Right lobe of liver (tissue), 6 donors: ENCODE measurements at regions not wholly inside any gene's neighbourhood (a gene's known extent, or its start where the extent isn't known, plus 50 kb on each side); places are given as distances from the start of the nearest gene placed in this dataset.
"Not testable (repeated sequence)": the region's sequence is repeated elsewhere in the genome, so short reads cannot be mapped to it uniquely, and the experiment has no call there.

Source experiments
- ATAC-seq, 4 donors: fragments of 200-7000 bp; cut with Tn5 transposase; one replicate each; pipeline ENCODE4 v1.9.1; 2020; ENCODE audit warnings: mild to moderate bottlenecking in 4 of 4, moderate library complexity in 4 of 4
- DNase-seq, 3 donors: peaks; one replicate each; pipeline ENCODE4 v3.0.0-alpha.2; 2020
- H3K27ac ChIP-seq, 3 donors: fragments of 200-600 bp; one replicate each; pipeline ENCODE4 v1.8.0; 2022
- H3K27me3 ChIP-seq, 2 donors: fragments of 200-600 bp; one replicate each; pipeline ENCODE4 v1.8.0; 2022
- H3K36me3 ChIP-seq, 4 donors: fragments of 200-600 bp; sonication (generic) in 1 of 4; one replicate each; pipeline versions ENCODE4 v1.5.1 to v1.8.0; 2017 to 2022; ENCODE audit warnings: control low read depth in 1 of 4
- H3K4me1 ChIP-seq, 4 donors: fragments of 200-600 bp; sonication (generic) in 1 of 4; one replicate each; pipeline versions ENCODE4 v1.5.1 to v1.8.0; 2017 to 2022; ENCODE audit warnings: control low read depth in 1 of 4
- H3K4me3 ChIP-seq, 3 donors: fragments of 200-600 bp; one replicate each; pipeline ENCODE4 v1.8.0; 2022
- H3K9me3 ChIP-seq, 4 donors: fragments of 200-600 bp; sonication (generic) in 1 of 4; one replicate each; pipeline versions ENCODE4 v1.5.1 to v1.8.0; 2017 to 2022; ENCODE audit warnings: control low read depth in 1 of 4
- CTCF ChIP-seq, 4 donors: fragments of 200-600 bp in 3 of 4; fragments of 450-650 bp in 1 of 4; IDR thresholded peaks; one replicate each; pipeline versions ENCODE4 v1.5.1 to v1.8.0; 2016 to 2022; ENCODE audit warnings: antibody characterized with exemption in 4 of 4, mild to moderate bottlenecking in 2 of 4
- POLR2A ChIP-seq: fragments of 450-650 bp; IDR thresholded peaks from one replicate; pipeline ENCODE4 v1.6.1; 2017; ENCODE audit warnings: antibody characterized with exemption, mild to moderate bottlenecking
- WGBS: methylation state at CpG from one replicate; pipeline ENCODE4 v1.1.6; 2018; ENCODE audit warnings: low coverage, low lambda C conversion rate; ENCODE audit not compliant: insufficient coverage; ENCODE audit errors: missing lambda C conversion rate; 5-methylcytosine and 5-hydroxymethylcytosine counted together
- intact Hi-C, 2 donors: fragments of 100-400 bp; cut with DNase I; formaldehyde crosslinking; loops; one replicate each; pipeline versions ENCODE4 v1.11.2 to v1.14.1; 2022
- donor health status: DM: no; HTN: yes; CAD: no.
- donor health status: DM: no; HTN: no; CAD: no.
- donor health status: DM: no; HTN: no; CAD: no.
- donor health status: DM: no; HTN: yes; CAD: no.
- donor health status: DM: no; HTN: yes; CAD: no.

- intact Hi-C loops, result no loop called here
Observed at GRCh38 chr10:37456456-37456855, 331.1 kb downstream of the ANKRD30A start.

GRCh38 chr10:37448161-37448560 is 322.8 kb downstream of the ANKRD30A start:
- Histone ChIP-seq H3K4me1 (no peaks in the 10 kb centered on the region), H3K4me3 (no peak overlapping the region), H3K9me3 (no peaks in the 10 kb centered on the region), H3K36me3 (no peaks in the 10 kb centered on the region), H3K27me3 (no peaks in the 10 kb centered on the region), H3K27ac (no peak overlapping the region)
- WGBS, result 22% methylated on average over 3 of the region's 5 CpGs
- intact Hi-C loops, result no loop called here
- TF ChIP-seq CTCF (IDR thresholded peaks at IDR 0.05) (no peak), POLR2A (no peak)
- DNase-seq (no peak), ATAC-seq (no peak)

More at GRCh38 chr10:37456456-37456855, 331.1 kb downstream of the ANKRD30A start:
- Histone ChIP-seq H3K36me3 (no peaks in the 10 kb centered on the region), H3K4me1 (no peaks in the 10 kb centered on the region), H3K27ac (no peak overlapping the region), H3K4me3 (no peak overlapping the region), H3K27me3 (no peaks in the 10 kb centered on the region), H3K9me3 (no peaks in the 10 kb centered on the region)
- WGBS, result 60% methylated on average over 1 of the region's 1 CpG
- TF ChIP-seq CTCF (IDR thresholded peaks at IDR 0.05) (no peak), POLR2A (no peak)
- DNase-seq (no peak), ATAC-seq (no peak)

GRCh38 chr10:37442882-37443281 is 317.5 kb downstream of the ANKRD30A start:
- ATAC-seq (no peak), DNase-seq (no peak)
- WGBS, result 22% methylated on average over 2 of the region's 2 CpGs

GRCh38 chr10:37441224-37441623 is 315.8 kb downstream of the ANKRD30A start:
- H3K4me3 ChIP-seq, H3K36me3 ChIP-seq, H3K27me3 ChIP-seq, ATAC-seq, H3K27ac ChIP-seq, DNase-seq, H3K4me1 ChIP-seq, H3K9me3 ChIP-seq, intact Hi-C loops: not testable (repeated sequence)
- WGBS, result 34% methylated on average over 2 of the region's 4 CpGs

More at GRCh38 chr10:37442882-37443281, 317.5 kb downstream of the ANKRD30A start:
- H3K4me3 ChIP-seq, result no peak overlapping the region
- no peaks in the 10 kb centered on the region for H3K27me3 ChIP-seq
- no peak overlapping the region for H3K27ac ChIP-seq
- H3K36me3 ChIP-seq, result no peaks in the 10 kb centered on the region
- no peaks in the 10 kb centered on the region for H3K9me3 ChIP-seq
- intact Hi-C loops, result no loop called here
- H3K4me1 ChIP-seq, result no peaks in the 10 kb centered on the region
- TF ChIP-seq CTCF (IDR thresholded peaks at IDR 0.05) (no peak), POLR2A (no peak)

GRCh38 chr10:37439826-37440225 is 314.4 kb downstream of the ANKRD30A start:
- no peaks in the 10 kb centered on the region for H3K4me1 ChIP-seq
- H3K9me3 ChIP-seq, result no peaks in the 10 kb centered on the region
- H3K36me3 ChIP-seq, result no peaks in the 10 kb centered on the region
- intact Hi-C loops, result no loop called here
- DNase-seq (no peak), ATAC-seq (no peak)
- H3K4me3 ChIP-seq, result no peak overlapping the region
- no peaks in the 10 kb centered on the region for H3K27me3 ChIP-seq
- TF ChIP-seq CTCF (IDR thresholded peaks at IDR 0.05) (no peak), POLR2A (no peak)
- WGBS, result 15% methylated on average over 2 of the region's 2 CpGs
- H3K27ac ChIP-seq, result no peak overlapping the region
